ENCODE measurements at regions not wholly inside any gene's neighbourhood (a gene's known extent, or its start where the extent isn't known, plus 50 kb on each side); places are given as distances from the start of the nearest gene placed in this dataset.

GRCh38 chr13:38514575-38514974, 164.9 kb downstream of the UFM1 start:
- no peak for DNase-seq (ENCODE audit: low read depth)
- TF ChIP-seq, protein P1, sequence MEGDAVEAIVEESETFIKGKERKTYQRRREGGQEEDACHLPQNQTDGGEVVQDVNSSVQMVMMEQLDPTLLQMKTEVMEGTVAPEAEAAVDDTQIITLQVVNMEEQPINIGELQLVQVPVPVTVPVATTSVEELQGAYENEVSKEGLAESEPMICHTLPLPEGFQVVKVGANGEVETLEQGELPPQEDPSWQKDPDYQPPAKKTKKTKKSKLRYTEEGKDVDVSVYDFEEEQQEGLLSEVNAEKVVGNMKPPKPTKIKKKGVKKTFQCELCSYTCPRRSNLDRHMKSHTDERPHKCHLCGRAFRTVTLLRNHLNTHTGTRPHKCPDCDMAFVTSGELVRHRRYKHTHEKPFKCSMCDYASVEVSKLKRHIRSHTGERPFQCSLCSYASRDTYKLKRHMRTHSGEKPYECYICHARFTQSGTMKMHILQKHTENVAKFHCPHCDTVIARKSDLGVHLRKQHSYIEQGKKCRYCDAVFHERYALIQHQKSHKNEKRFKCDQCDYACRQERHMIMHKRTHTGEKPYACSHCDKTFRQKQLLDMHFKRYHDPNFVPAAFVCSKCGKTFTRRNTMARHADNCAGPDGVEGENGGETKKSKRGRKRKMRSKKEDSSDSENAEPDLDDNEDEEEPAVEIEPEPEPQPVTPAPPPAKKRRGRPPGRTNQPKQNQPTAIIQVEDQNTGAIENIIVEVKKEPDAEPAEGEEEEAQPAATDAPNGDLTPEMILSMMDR (conservative IDR thresholded peaks at IDR 0.05; ENCODE audit: low read depth, low read length): no peak
- H3K4me3 ChIP-seq (ENCODE audit: low read depth, low read length): no peak overlapping the region

GRCh38 chr13:38518328-38518727, 168.5 kb upstream of the FREM2 start:
- DNase-seq (ENCODE audit: low read depth): no peak
- no peak overlapping the region for H3K4me3 ChIP-seq (ENCODE audit: low read depth, low read length)
- TF ChIP-seq, protein P1 (conservative IDR thresholded peaks at IDR 0.05; ENCODE audit: low read depth, low read length): no peak

DNA sequence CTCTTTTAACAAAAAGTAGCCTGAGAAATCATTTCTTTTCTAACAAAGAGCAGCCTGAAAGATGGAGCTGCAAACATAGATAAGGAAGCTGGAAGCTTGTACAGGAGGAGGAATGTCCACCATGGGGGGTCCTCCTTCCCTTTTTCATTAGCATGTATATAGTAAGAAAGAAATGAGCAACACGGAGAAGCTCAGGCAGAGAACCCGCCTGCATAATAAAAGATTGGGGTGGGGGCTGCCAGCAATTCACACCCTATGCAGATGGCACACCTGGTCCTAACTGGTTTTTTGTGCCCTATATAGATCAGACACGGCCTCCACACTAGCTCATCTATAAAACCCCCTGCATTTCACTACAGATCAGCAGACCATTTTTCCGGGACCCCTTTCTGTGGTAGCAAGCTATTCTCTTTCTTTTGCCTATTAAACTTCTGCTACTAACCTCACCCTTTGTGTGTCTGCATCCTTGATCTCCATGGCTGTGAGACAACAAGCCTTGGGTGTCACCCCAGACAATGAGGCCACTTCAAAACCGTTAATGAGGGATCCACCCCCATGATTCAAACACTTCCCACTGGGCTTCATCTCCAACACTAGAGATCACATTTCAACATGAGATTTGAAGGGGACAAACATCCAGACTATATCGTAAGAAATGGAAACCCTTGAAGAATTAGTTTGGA, 167.5 kb upstream of the FREM2 start:
- TF ChIP-seq, protein P1 (conservative IDR thresholded peaks at IDR 0.05; ENCODE audit: low read depth, low read length): no peak
- no peak overlapping the region for H3K4me3 ChIP-seq (ENCODE audit: low read depth, low read length)
- no peak for DNase-seq (ENCODE audit: low read depth)

DNA sequence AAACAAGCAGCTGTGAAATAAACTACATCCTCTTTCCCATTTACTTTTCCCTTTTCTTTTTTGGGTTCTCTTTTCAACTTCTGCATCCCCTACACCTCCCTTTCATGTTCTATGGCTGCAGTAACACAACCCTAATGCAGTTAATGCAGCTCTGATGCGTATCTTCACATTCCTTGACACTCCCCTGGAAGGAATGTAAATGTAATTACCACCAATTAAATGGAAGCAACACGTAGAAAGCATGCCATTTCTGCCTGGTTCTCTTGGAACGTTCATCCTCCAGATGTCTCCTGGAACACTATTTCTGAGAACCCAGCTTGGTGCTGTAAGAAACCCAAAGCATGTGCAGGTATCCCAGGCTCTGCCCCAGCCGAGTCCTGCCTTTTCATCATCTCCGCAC, 166.8 kb upstream of the FREM2 start:
- no peak for DNase-seq (ENCODE audit: low read depth)
- TF ChIP-seq, protein P1 (conservative IDR thresholded peaks at IDR 0.05; ENCODE audit: low read depth, low read length): no peak
- H3K4me3 ChIP-seq (ENCODE audit: low read depth, low read length): no peak overlapping the region

- TF ChIP-seq, protein P1 (conservative IDR thresholded peaks at IDR 0.05; ENCODE audit: low read depth, low read length): no peak
- DNase-seq (ENCODE audit: low read depth): no peak
- no peak overlapping the region for H3K4me3 ChIP-seq (ENCODE audit: low read depth, low read length)
These were observed 159.7 kb upstream of the FREM2 start for GRCh38 chr13:38527140-38527539.

DNA sequence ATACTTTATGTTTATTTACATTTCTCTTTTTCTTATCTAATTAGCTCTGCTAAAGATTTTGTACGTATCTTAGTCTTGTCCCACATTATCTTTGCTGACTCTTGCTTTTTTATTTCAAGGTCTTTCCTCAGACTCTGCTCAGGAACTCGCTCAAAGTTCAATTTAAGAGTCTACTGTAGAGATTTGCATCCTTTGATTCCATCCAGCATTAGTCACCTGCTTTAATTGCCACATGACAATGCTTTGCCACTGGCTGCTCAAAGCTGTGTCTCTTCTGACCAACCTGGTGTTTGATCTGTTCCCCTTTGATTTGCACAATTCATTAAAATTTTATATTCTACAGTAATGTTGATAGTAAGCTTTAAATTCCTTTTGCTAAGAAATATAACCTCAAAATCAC, 157.9 kb upstream of the FREM2 start:
- TF ChIP-seq, protein P1 (conservative IDR thresholded peaks at IDR 0.05; ENCODE audit: low read depth, low read length): no peak
- no peak for DNase-seq (ENCODE audit: low read depth)
- H3K4me3 ChIP-seq (ENCODE audit: low read depth, low read length): no peak overlapping the region

DNA sequence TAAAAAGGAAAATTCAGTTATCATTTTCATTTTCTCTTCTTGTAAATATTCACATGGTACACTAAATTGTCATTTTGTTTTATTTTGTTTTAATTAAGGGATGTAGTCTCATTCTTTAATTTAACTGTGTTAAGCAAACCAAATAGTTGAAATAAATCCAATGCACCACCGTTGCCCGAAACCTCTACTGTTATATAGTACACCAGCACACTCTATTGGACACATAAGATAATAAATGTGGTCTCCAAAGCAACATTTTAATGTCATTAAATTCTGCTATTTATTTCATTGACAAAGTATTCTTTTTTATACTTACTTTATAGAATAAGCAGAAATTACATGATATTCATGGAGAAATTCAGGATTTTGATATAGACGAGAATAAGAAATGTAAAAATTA, 156.4 kb upstream of the FREM2 start:
- H3K4me3 ChIP-seq (ENCODE audit: low read depth, low read length): no peak overlapping the region
- no peak for DNase-seq (ENCODE audit: low read depth)
- TF ChIP-seq, protein P1 (conservative IDR thresholded peaks at IDR 0.05; ENCODE audit: low read depth, low read length): peak; percentile 52

Data from epithelial cell of proximal tubule (primary cell).